Hepatic stellate cell (primary cell): ENCODE measurements at regions not wholly inside any gene's neighbourhood (a gene's known extent, or its start where the extent isn't known, plus 50 kb on each side); places are given as distances from the start of the nearest gene placed in this dataset.
"Not testable (repeated sequence)": the region's sequence is repeated elsewhere in the genome, so short reads cannot be mapped to it uniquely, and the experiment has no call there.

Source experiments
- DNase-seq: peaks from one replicate; pipeline ENCODE4 v3.0.0; 2011; ENCODE audit warnings: low spot score

DNA sequence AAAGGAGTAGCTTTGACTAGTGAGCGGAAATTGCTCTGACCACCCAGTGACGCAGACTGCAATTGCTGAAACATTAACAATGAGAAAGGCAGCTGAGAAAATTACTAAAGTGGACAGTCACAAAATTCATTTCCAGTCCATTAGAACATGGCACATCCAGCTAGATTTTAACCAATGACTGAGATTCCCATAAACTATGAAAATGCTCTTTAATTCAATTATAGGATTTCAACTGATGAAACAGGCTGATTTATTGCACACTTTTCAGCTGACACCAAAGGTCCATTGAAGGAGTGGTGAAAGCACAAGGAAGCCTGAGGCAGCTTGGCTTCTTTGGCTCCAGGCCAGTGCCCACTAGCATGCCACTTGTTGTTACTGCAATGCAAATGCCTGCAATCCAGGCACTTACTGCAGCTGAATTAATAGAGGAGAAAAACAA is 933.4 kb downstream of the SLITRK6 start:
- DNase-seq = no peak

DNA sequence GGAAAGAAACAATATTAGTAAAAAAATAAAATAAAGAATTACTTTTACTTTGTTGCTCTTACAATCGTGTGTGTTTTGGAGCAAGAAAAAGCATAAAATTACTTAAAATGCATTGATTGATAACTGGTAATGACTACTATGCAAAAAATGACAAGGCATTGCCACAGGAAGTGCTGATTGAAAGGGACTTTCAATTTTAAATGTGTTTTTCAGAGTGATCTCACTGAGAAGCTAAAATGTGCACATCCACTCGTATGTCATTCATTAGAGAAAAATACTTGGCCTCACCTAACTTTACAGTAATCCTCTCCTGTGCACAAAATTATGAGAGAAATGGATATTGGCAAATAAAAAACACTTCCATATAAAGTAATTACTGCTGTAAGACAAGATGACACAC is 934.9 kb downstream of the SLITRK6 start:
- DNase-seq = no peak

DNA sequence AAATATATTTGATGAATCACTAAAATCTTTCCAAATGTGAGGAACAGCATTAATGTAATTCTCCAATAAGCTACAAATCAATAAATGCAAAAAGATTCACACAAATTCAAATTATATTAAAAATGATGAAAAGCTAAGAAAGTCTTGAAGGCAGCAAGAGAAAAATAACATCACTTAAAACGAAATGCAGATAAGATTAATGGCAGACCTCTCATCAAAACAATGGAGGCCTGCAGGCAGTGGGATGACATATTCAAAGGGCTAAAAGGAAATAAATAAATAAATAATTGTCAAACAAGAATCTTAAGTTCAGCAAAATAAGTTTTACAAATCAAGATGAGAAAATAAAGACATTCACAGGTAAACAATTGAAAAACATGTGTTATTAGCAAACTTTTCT is 952.1 kb downstream of the SLITRK6 start:
- no peak for DNase-seq

DNA sequence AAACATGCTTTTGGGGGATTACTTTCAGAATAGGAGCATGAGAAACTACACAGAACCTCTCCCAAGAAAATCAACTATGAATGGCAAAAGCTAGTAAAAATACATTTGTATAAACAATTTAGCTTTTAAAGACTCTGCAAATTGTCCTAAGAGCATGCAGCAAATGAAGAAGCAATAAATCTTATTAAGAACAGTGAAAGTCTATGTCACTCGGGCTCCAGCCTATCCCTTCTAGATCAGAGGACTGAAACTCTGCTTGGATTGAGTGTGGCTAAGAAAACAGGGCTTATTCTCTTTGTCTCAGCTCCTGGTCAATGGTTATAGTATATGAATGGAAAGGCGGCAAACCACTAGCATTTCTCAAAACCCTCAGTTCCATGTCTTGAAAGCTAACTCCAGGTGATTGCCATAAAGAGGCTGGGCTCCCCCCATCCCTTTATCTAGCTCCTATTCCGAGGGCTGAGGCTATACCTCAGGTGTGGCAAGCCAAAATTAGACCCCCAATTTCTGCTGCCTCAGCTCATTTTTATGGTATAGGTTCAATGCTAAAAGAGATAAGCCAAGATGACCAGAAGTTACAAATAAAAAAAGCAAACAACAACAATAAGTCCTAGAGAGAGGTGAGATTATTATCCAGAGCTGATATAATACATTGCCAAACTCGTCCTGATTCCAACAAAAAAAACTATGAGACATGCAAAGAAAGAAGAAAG is 953.2 kb downstream of the SLITRK6 start:
- DNase-seq = no peak

DNA sequence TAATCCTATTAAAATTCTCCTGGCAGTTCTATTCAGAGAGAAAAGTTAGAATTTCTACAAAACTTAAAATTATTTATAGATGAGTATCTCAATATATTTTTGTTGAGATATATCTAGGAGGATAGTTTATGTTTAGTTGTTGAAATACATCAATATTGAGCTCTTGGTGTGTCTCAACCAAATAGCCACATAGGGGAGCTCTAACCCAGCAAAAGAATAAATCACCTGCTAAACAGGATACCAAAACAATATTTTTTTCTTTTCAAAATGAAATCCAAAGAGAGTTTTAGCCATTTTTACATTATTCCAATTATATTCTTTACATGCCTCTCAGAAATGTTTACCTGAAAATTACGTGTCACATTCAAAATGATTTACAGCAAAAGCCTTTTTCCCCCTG is 954.7 kb downstream of the SLITRK6 start:
- DNase-seq = no peak

DNA sequence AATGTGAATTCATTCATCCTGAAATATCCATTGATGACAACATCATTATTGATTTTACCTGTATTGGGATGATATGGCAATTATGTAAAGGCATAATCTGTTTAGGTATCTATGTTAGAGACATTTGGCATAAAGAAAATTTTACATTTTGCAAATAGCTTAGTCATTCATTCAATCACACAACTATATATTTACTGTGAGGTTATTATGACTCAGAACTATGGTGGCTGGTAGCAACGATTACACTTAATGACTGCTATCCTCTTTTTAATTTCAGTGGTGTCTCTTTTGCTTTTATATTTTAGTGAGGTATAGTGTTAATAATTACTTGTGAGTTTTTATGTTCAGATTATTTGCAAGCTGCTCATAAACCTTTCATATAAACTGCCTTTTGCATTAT is 955.9 kb downstream of the SLITRK6 start:
- DNase-seq = no peak

DNA sequence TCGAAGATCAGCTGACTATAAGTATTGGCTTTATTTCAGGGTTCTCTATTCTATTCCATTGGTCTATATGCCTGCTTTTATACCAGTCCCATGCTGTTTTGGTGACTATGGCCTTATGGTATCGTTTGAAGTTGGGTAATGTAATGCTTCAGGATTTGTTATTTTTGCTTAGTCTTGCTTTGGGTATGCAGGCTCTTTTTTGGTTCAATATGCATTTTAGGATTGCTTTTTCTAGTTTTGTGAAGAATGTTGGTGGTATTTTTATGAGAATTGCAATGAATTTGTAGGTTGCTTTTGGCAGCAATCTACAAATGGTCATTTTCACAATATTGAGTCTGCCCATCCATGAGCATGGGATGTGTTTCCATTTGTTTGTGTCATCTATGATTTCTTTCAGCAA is 951.9 kb upstream of the SLITRK1 start:
- DNase-seq = no peak

DNA sequence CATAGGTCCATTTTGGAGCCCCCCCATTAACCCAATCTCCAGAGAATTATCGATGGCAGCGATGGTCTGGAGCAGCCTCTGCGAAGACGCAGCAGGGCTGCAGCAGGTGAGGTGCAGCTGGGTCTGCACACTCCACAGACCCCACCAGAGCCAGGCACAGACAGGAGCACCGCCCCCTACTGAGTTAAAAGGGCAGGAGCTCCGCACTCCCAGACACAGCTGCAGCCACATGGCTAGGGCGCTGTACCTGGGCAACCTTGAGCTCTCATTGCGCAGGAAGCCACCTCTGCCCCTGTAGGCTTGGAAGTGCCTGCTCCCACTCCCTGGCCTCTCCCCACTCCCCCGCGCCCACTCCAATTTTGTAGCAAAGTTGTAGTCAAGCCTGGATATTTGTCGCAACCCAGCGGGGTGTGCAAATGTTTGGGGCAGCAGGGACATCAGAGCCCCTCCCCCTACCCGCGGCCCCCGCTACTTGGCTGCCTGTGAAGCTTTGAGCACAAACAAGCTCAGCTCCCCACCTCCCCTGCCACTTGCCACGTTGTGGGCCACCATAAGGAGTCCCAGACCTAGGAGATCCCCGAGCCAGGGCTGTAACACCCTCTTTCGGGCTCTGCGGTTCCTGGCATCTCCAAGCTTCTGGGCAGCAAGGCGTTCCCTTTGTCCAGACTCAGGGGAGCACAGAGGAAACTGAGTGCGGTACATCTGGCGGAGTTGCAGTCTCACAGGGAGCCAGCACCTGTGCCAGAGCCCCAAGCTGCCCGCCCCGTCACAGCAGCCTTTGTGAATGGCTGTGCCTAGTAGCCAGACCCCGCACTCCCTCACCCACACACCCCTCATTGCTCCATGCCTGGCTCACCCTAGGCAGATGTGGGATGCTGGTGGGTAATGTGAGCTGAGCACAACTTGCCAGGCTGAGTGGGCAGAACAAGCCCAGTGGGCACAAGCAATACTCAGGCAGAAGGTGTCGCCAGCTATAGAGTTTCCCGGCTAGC is 949.7 kb upstream of the SLITRK1 start:
- DNase-seq = no peak

DNA sequence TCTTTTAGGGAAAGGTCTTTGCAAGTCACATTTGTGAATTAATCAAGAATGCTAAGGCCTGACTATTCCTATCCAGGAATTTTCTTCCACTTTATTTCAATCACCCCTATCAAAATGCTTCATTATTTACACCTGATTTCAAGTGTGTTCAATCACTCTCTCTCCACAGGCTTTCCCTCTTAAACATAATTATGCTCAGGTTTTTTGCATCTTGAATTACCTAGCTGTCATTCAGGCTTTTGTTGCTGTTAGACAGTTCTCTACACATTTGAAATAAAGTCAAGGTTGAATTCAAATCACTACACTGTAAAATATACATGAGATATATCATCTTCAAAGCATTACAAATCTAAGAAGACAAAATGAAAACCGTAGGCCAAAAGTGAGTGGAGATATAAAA is 941.3 kb upstream of the SLITRK1 start:
- no peak for DNase-seq

DNA sequence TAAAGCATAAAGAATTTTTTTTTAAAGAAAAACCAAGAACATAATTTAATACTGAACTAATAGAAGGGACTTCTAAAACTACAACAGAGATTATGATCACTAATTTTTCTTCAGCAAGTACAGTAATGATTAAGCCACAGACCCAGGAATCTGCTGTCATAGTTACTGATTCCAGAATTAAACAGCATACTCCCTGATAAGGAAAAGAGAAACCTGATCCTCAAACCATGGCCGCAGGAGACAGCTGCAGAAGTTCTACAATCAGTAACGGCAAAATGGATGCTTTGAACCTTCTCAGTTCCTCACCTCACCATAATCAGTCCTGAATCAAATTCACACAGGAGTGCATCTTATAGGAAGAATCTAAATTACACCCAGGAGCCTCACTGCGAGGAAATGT is 939.0 kb upstream of the SLITRK1 start:
- DNase-seq = no peak

DNA sequence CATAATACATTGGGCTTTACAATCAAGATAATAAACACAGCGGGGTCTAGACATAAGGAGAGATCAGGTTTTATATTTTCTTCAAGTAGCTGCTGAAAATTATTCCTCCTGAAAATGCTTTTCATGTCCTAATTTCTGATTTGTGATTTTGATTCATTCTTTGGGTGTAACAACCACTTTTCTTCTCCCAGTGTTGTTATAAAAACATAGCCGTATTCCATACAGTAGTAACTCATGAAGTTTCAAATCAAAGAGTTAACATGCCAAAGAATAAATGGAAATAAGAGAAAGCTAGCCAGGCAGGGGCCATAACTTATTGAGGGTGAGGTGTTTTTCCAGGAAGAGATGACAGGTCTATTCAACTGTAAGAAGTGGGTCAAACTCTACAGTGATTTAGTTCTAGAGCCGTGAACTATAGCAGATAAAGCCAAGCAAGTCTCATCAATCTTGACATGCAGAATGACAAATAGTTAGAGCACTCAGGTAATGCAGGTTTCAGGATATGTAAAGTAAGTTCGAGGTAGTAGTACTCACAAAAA is 934.4 kb upstream of the SLITRK1 start:
- DNase-seq = no peak

DNA sequence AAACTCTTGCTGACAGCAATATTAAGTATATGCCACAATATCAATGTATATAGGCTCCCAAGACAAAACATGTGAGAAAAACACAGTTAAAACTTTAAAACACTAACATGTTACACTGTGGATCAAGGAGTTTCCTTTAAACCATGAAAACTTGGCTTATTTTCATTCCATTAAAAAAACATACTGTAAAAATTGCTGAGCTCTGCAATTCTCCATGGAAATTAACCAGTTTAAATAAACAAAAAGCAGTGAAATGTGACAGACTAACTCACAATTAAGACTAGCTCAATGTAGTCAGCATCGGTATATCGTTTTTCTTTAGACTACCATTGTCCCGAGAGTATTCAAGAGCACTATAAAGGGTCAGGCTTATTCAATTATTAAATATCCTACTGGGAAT is 930.5 kb upstream of the SLITRK1 start:
- DNase-seq = no peak

DNA sequence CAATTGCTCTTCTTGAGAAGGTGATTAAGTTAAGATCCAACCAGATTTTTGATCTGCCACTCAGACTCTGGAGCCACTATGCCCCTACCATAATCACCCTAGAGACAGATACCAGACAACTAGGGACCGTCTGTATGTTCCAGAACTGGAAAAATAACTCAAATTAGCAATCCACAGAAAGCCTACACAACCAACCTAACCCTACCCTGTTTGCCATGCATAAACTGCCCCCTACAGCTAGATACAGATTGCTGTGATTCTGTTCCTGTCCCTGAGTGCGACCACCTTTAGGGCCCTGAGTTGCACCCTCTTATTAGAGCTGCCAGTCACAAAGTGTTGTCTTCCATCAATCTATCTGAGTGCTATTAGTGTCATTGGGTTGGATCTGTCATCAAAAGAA is 929.8 kb upstream of the SLITRK1 start:
- DNase-seq = no peak

DNA sequence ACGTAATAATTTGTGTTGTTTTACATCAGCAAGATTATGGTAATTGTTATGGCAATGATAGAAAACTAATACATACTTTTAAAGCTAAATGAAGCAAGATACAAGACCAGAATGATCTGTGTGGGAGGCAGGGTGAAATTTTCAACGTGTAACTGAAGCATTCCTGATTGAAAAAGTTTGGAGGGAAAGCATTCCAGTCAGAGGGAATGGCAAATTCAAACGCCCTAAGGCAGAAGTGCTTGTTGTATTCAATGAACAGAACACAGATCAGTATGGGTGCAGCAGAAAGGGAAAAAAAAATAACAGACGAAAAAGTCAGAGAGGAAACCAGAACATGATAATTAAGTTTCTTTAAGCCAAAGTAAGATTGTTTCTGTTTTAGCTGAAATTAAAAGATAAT is 928.5 kb upstream of the SLITRK1 start:
- no peak for DNase-seq

DNA sequence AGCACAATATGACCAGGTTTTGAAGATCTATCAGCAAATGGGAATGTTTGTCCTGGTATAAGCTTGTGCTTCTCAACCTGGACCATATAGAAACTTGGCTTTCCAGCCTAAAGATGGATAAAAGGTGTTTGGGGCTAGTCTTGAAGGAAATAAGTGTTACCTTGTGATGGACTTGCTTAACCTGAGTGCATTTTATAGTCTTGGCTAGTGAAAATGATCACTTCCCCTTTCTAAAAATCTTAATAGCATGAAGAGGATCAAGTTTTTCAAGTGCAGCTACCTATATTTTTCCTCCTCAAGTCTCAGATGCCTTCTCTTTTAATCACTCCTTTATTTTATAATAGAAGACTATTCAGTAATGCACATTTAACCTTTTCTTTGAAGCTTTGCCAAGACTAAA is 919.8 kb upstream of the SLITRK1 start:
- no peak for DNase-seq

DNA sequence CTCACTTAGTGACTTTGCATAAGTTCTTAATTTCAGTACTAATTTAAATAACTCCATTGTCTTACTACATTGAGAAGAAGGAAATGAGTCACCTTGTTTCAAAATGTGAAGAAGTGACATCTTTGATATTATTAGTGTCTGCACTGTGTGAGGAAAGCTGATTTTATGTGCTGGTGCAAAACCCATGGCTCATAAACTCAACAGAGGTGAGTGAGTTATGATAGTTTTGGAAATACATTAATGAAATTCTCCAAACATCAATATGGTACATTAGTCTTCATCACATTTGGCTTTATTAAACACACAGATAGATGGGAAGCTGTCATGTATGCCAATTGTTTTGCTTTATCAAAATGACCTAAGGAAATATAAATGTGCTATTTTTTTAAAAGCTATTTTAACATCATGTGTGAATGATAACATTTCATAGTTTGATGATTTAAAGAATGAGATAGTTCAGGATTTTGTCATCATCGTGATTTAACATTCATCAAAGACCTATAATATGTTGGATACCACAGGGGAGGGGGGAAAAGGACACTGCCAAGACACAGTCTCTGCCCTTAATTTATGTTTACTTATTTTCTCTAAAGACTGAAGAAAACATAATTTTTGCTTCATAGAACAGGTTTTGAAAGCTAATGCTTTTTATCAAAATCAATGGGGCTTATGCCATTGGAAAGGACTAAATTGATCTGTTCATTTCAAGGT is 902.3 kb upstream of the SLITRK1 start:
- no peak for DNase-seq

DNA sequence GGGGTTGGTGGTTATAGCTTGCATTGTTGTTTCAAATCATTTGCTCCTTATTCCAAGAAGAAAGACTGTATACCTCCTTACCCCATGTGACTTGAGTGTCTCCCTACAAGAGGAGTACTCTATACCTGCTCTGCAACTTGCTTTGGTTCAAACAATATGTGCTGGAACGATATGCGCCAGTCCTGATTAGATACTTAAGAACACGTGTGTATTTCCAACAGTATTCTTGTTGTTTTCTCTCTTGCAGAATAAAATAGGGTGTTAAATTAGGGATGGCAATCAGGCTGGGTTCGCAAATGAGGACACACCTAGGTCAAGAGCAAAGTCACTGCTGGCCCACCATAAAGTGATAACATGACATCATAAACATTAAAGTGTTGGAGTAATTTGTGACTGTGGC is 895.0 kb upstream of the SLITRK1 start:
- DNase-seq = no peak

DNA sequence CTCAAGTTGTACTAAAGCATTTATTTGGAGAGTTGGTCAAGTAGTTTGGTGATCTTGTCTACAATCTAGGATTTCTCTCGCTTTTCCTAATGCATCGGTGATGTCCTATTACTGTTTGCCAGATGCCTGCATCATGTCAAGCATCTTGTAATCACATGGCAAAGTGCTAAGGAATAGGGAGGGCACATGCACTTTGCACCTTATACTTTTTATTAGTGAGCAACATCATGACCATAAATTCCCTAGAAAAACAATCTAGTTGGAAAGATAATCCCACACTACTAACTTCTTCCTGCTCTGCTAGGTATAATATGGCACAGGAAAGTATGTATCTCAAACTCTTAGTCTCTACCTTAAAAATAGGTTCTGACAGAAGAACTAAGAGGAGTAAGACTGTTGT is 894.3 kb upstream of the SLITRK1 start:
- no peak for DNase-seq

DNA sequence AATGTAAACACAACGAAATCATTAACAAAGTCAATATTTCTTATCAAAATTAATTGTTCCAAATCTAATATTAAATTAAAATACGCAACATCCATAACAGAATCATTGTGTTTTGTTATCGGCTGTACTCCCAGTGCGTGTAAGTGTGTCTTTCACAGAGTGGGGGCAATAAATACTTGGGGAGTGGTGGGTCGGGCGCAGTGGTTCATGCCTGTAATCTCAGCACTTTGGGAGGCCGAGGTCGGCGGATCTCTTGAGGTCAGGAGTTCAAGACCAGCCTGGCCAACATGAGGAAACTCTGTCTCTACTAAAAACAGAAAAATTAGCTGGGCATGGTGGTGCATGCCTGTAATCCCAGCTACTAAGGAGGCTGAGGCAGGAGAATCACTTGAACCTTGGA is 893.6 kb upstream of the SLITRK1 start:
- DNase-seq = not testable (repeated sequence)

DNA sequence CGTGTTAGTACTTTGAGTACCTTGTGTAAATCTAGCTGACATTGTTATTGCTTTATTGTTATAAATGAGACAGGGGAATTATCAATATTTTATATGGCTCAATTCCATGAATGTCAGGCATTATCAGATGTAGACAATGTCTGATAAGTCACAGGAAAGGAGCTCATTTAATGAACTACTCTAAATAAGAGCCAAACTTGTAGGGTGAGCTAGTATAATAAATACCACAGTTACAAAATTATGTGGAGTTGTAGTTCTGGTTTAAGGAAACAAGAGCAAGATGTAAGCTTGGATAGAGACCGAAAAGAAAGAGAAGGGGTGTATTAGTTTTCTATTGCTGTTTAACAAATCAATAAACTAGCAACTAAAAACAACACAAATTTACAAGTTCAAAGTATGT is 891.8 kb upstream of the SLITRK1 start:
- DNase-seq = no peak

DNA sequence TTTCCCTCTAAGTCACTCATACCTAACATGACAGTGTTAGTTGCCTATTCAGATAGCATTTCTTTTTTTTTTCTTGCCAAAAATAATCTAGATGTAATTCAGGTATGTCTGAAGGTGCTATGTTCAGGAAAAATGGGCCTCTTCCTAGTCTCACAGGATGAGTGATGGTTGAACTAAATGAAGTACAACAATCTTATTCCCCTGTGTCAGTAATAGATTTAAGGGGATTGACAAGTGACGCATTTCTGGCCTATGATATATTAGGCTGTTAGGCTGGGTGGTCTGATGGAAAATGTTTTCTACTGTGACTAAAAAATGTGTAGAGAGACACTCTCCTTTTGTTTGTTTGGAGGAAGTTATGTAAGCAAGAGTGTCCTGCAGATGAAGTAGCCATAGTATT is 878.7 kb upstream of the SLITRK1 start:
- no peak for DNase-seq

DNA sequence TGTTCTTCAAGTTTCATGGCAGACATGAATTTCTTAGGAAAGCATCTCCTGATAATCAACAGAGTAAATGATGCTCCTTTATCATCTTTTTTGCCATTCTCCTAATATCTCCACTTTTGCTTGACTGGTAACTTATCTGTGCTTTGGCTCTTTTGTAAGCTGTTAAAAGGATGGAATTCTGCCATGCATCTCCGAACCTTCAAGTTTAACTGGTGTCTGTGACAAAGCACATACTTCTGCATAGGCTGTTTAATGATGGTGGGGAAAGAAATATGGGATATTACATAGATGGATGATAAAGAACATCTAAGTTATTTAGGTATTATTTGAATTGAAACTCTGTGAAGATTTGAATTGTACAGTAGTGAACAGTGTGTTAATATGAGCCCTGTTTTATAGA is 866.9 kb upstream of the SLITRK1 start:
- DNase-seq = no peak
